ENCODE measurements at regions not wholly inside any gene's neighbourhood (a gene's known extent, or its start where the extent isn't known, plus 50 kb on each side); places are given as distances from the start of the nearest gene placed in this dataset.

GRCh38 chr6:26198722-26199056 lies 111.5 kb downstream of the HFE start:
- no peak for DNase-seq

GRCh38 chr6:26199057-26199772 lies 112.0 kb downstream of the HFE start:
- DNase-seq = peak; percentile 88

GRCh38 chr6:26199773-26200764 lies 112.8 kb downstream of the HFE start:
- no peak for DNase-seq

- DNase-seq = no peak
These were observed 113.9 kb downstream of the HFE start for GRCh38 chr6:26200918-26201721.

- no peak for DNase-seq
These were observed 115.0 kb downstream of the HFE start for GRCh38 chr6:26202201-26202611.

- no peak for DNase-seq
These were observed 115.8 kb downstream of the HFE start for GRCh38 chr6:26202811-26203583.

- DNase-seq = peak; percentile 87
These were observed 117.3 kb downstream of the HFE start for GRCh38 chr6:26204332-26205160.

- DNase-seq = peak; percentile 38
These were observed 118.0 kb downstream of the HFE start for GRCh38 chr6:26205161-26205624.

GRCh38 chr6:26205625-26206574 lies 118.7 kb downstream of the HFE start:
- DNase-seq = peak; percentile 35

- DNase-seq = no peak
These were observed 119.9 kb downstream of the HFE start for GRCh38 chr6:26206868-26207801.

GRCh38 chr6:26211963-26212362 lies 124.7 kb downstream of the HFE start:
- no peak for DNase-seq

- DNase-seq = no peak
These were observed 126.3 kb downstream of the HFE start for GRCh38 chr6:26213334-26214075.

GRCh38 chr6:26214803-26215584 lies 127.8 kb downstream of the HFE start:
- no peak for DNase-seq

- DNase-seq = no peak
These were observed 128.5 kb downstream of the HFE start for GRCh38 chr6:26215585-26216358.

- DNase-seq = peak; percentile 96
These were observed 129.2 kb downstream of the HFE start for GRCh38 chr6:26216359-26216885.

Data from NCI-H187 treated with DMSO at 0.1 percent for 48 hours (cell line).